ENCODE measurements at regions not wholly inside any gene's neighbourhood (a gene's known extent, or its start where the extent isn't known, plus 50 kb on each side); places are given as distances from the start of the nearest gene placed in this dataset.

DNA sequence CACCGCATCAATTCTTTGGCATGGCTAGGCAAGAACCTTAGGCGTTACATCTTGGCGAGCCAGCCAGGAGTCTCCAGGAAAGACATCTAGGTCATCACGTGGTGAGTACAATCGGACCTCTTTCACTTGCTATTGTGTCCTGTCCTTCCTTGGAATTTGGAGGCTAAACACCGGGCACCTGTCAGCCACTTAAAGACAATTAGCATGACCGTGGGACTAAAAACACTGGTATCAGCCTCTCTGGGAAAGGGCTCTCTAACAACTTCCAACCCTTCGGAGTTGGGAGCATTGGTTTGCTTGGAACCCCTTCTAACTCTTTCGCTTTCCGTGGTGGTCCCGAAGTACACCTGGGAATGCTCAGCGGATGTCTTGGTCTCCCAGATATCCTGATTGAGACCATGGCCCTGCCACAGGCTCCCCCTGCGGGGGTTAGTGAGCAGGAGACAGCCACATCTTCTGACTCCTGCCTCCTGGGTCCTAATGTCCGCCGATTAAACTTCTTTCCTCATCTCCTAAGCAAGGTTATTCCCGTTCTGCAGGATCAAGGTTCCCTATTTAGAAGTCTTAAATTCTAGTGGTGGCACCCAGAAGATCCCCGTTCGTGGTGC lies 971.7 kb downstream of the FSCB start:
- WGBS: 90% methylated on average over 18 of the region's 18 CpGs
- no peaks in the 10 kb centered on the region for H3K36me3 ChIP-seq (ENCODE audit: control insufficient read depth in 1 of 2, insufficient read depth in 2 of 2, low read depth in 1 of 2, low read length in 2 of 2)
- DNase-seq: no peak
- no peak overlapping the region for H4K91ac ChIP-seq (ENCODE audit: low read length)
- no peaks in the 10 kb centered on the region for H3K27me3 ChIP-seq (ENCODE audit: control insufficient read depth in 1 of 2, insufficient read depth in 1 of 2, low read length in 2 of 2)
- H2BK15ac ChIP-seq (ENCODE audit: low read depth, poor library complexity, severe bottlenecking): no peak overlapping the region
- no peak overlapping the region for H2BK120ac ChIP-seq (ENCODE audit: low read depth, low read length)
- H3K9ac ChIP-seq (ENCODE audit: low read length): no peak overlapping the region
- no peaks in the 10 kb centered on the region for H3K4me1 ChIP-seq (ENCODE audit: control insufficient read depth, insufficient read depth, low read depth, low read length)
- H2BK5ac ChIP-seq (ENCODE audit: low read depth, low read length, poor library complexity, severe bottlenecking): no peak overlapping the region
- H3K9me3 ChIP-seq (ENCODE audit: control insufficient read depth, low read length): no peaks in the 10 kb centered on the region
- H3K79me1 ChIP-seq (replicated peaks; ENCODE audit: low read length, poor library complexity, severe bottlenecking): no peaks in the 10 kb centered on the region
- H4K8ac ChIP-seq (ENCODE audit: low read length): no peak overlapping the region
- no peak overlapping the region for H2AFZ ChIP-seq (ENCODE audit: low read depth, low read length)
- H2BK12ac ChIP-seq (ENCODE audit: low read length in 2 of 2): no peak overlapping the region
- no peak overlapping the region for H3K27ac ChIP-seq (ENCODE audit: low read length, poor library complexity, severe bottlenecking)
- H3K23ac ChIP-seq (ENCODE audit: low read length in 2 of 2): no peak overlapping the region
- no peak overlapping the region for H2AK5ac ChIP-seq (ENCODE audit: low read length, severe bottlenecking)
- H3K4me2 ChIP-seq (ENCODE audit: low read length, poor library complexity, severe bottlenecking): no peak overlapping the region
- no peak overlapping the region for H3K18ac ChIP-seq (ENCODE audit: low read depth in 1 of 2, low read length in 2 of 2)
- H3K4me3 ChIP-seq (ENCODE audit: insufficient read depth in 1 of 2, low read depth in 1 of 2, low read length in 2 of 2): no peak overlapping the region
- H3K4ac ChIP-seq (ENCODE audit: low read depth in 1 of 2, low read length in 2 of 2): no peak overlapping the region
- no peak overlapping the region for H3K14ac ChIP-seq (ENCODE audit: low read length in 2 of 2)

GRCh38 chr14:43532825-43533416 lies 974.2 kb downstream of the FSCB start:
- no peak overlapping the region for H3K4me3 ChIP-seq (ENCODE audit: insufficient read depth in 1 of 2, low read depth in 1 of 2, low read length in 2 of 2)
- no peak for DNase-seq
- no peaks in the 10 kb centered on the region for H3K36me3 ChIP-seq (ENCODE audit: control insufficient read depth in 1 of 2, insufficient read depth in 2 of 2, low read depth in 1 of 2, low read length in 2 of 2)
- no peak overlapping the region for H4K91ac ChIP-seq (ENCODE audit: low read length)
- no peak overlapping the region for H2BK5ac ChIP-seq (ENCODE audit: low read depth, low read length, poor library complexity, severe bottlenecking)
- no peak overlapping the region for H2BK15ac ChIP-seq (ENCODE audit: low read depth, poor library complexity, severe bottlenecking)
- no peak overlapping the region for H3K18ac ChIP-seq (ENCODE audit: low read depth in 1 of 2, low read length in 2 of 2)
- no peak overlapping the region for H4K8ac ChIP-seq (ENCODE audit: low read length)
- no peak overlapping the region for H3K9ac ChIP-seq (ENCODE audit: low read length)
- H3K9me3 ChIP-seq (ENCODE audit: control insufficient read depth, low read length): no peaks in the 10 kb centered on the region
- H3K4ac ChIP-seq (ENCODE audit: low read depth in 1 of 2, low read length in 2 of 2): no peak overlapping the region
- H2AK5ac ChIP-seq (ENCODE audit: low read length, severe bottlenecking): no peak overlapping the region
- H2BK120ac ChIP-seq (ENCODE audit: low read depth, low read length): no peak overlapping the region
- H3K27me3 ChIP-seq (ENCODE audit: control insufficient read depth in 1 of 2, insufficient read depth in 1 of 2, low read length in 2 of 2): no peaks in the 10 kb centered on the region
- no peak overlapping the region for H2AFZ ChIP-seq (ENCODE audit: low read depth, low read length)
- no peak overlapping the region for H3K27ac ChIP-seq (ENCODE audit: low read length, poor library complexity, severe bottlenecking)
- 96% methylated on average over 39 of the region's 40 CpGs for WGBS
- H3K23ac ChIP-seq (ENCODE audit: low read length in 2 of 2): no peak overlapping the region
- no peaks in the 10 kb centered on the region for H3K79me1 ChIP-seq (replicated peaks; ENCODE audit: low read length, poor library complexity, severe bottlenecking)
- peak overlapping the region in 1 of 2 experiments; percentile 59 for H3K14ac ChIP-seq (ENCODE audit: low read length in 2 of 2)
- H3K4me2 ChIP-seq (ENCODE audit: low read length, poor library complexity, severe bottlenecking): no peak overlapping the region
- H2BK12ac ChIP-seq (ENCODE audit: low read length in 2 of 2): no peak overlapping the region
- no peaks in the 10 kb centered on the region for H3K4me1 ChIP-seq (ENCODE audit: control insufficient read depth, insufficient read depth, low read depth, low read length)

DNA sequence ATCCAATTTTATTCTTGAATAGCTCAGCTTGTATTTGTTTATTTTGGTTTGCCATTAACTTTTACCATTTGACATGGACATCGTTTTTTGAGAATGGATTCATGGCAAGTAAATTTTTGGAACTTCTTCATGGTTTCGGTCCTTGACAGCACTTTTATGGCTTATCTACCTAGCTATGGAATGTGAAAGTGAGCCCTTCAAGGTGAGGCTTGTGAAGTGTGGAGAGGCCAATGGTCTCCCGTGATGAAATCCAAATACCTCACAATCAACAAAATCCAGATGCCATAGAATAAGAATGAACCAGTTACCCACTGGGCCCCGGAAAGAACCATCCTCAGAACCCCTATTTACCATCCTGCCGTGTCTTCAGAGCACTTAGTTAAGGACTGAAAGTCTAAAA lies 978.8 kb downstream of the FSCB start:
- H2BK15ac ChIP-seq (ENCODE audit: low read depth, poor library complexity, severe bottlenecking): no peak overlapping the region
- no peak overlapping the region for H3K4me2 ChIP-seq (ENCODE audit: low read length, poor library complexity, severe bottlenecking)
- no peak overlapping the region for H3K4me3 ChIP-seq (ENCODE audit: insufficient read depth in 1 of 2, low read depth in 1 of 2, low read length in 2 of 2)
- no peak for DNase-seq
- H3K9ac ChIP-seq (ENCODE audit: low read length): no peak overlapping the region
- H3K23ac ChIP-seq (ENCODE audit: low read length in 2 of 2): no peak overlapping the region
- no peak overlapping the region for H4K8ac ChIP-seq (ENCODE audit: low read length)
- H3K27me3 ChIP-seq (ENCODE audit: control insufficient read depth in 1 of 2, insufficient read depth in 1 of 2, low read length in 2 of 2): no peaks in the 10 kb centered on the region
- no peak overlapping the region for H3K18ac ChIP-seq (ENCODE audit: low read depth in 1 of 2, low read length in 2 of 2)
- no peaks in the 10 kb centered on the region for H3K4me1 ChIP-seq (ENCODE audit: control insufficient read depth, insufficient read depth, low read depth, low read length)
- H4K91ac ChIP-seq (ENCODE audit: low read length): no peak overlapping the region
- no peak overlapping the region for H3K27ac ChIP-seq (ENCODE audit: low read length, poor library complexity, severe bottlenecking)
- no peaks in the 10 kb centered on the region for H3K9me3 ChIP-seq (ENCODE audit: control insufficient read depth, low read length)
- no peaks in the 10 kb centered on the region for H3K36me3 ChIP-seq (ENCODE audit: control insufficient read depth in 1 of 2, insufficient read depth in 2 of 2, low read depth in 1 of 2, low read length in 2 of 2)
- no peak overlapping the region for H2AK5ac ChIP-seq (ENCODE audit: low read length, severe bottlenecking)
- H2BK5ac ChIP-seq (ENCODE audit: low read depth, low read length, poor library complexity, severe bottlenecking): no peak overlapping the region
- WGBS: 85% methylated on average over 3 of the region's 5 CpGs
- H3K14ac ChIP-seq (ENCODE audit: low read length in 2 of 2): no peak overlapping the region
- no peak overlapping the region for H2AFZ ChIP-seq (ENCODE audit: low read depth, low read length)
- no peak overlapping the region for H3K4ac ChIP-seq (ENCODE audit: low read depth in 1 of 2, low read length in 2 of 2)
- H2BK12ac ChIP-seq (ENCODE audit: low read length in 2 of 2): no peak overlapping the region
- no peaks in the 10 kb centered on the region for H3K79me1 ChIP-seq (replicated peaks; ENCODE audit: low read length, poor library complexity, severe bottlenecking)
- H2BK120ac ChIP-seq (ENCODE audit: low read depth, low read length): no peak overlapping the region

- H2BK120ac ChIP-seq (ENCODE audit: low read depth, low read length): no peak overlapping the region
- H3K9me3 ChIP-seq (ENCODE audit: control insufficient read depth, low read length): no peaks in the 10 kb centered on the region
- no peak overlapping the region for H2AFZ ChIP-seq (ENCODE audit: low read depth, low read length)
- no peak for DNase-seq
- no peak overlapping the region for H3K14ac ChIP-seq (ENCODE audit: low read length in 2 of 2)
- H3K27me3 ChIP-seq (ENCODE audit: control insufficient read depth in 1 of 2, insufficient read depth in 1 of 2, low read length in 2 of 2): no peaks in the 10 kb centered on the region
- H2BK15ac ChIP-seq (ENCODE audit: low read depth, poor library complexity, severe bottlenecking): no peak overlapping the region
- no peaks in the 10 kb centered on the region for H3K4me1 ChIP-seq (ENCODE audit: control insufficient read depth, insufficient read depth, low read depth, low read length)
- no peak overlapping the region for H4K91ac ChIP-seq (ENCODE audit: low read length)
- no peak overlapping the region for H2AK5ac ChIP-seq (ENCODE audit: low read length, severe bottlenecking)
- no peak overlapping the region for H3K18ac ChIP-seq (ENCODE audit: low read depth in 1 of 2, low read length in 2 of 2)
- no peak overlapping the region for H4K8ac ChIP-seq (ENCODE audit: low read length)
- H3K4ac ChIP-seq (ENCODE audit: low read depth in 1 of 2, low read length in 2 of 2): no peak overlapping the region
- 70% methylated on average over 1 of the region's 1 CpG for WGBS
- H2BK12ac ChIP-seq (ENCODE audit: low read length in 2 of 2): no peak overlapping the region
- no peak overlapping the region for H2BK5ac ChIP-seq (ENCODE audit: low read depth, low read length, poor library complexity, severe bottlenecking)
- H3K79me1 ChIP-seq (replicated peaks; ENCODE audit: low read length, poor library complexity, severe bottlenecking): no peaks in the 10 kb centered on the region
- no peak overlapping the region for H3K4me3 ChIP-seq (ENCODE audit: insufficient read depth in 1 of 2, low read depth in 1 of 2, low read length in 2 of 2)
- H3K36me3 ChIP-seq (ENCODE audit: control insufficient read depth in 1 of 2, insufficient read depth in 2 of 2, low read depth in 1 of 2, low read length in 2 of 2): no peaks in the 10 kb centered on the region
- no peak overlapping the region for H3K23ac ChIP-seq (ENCODE audit: low read length in 2 of 2)
- H3K27ac ChIP-seq (ENCODE audit: low read length, poor library complexity, severe bottlenecking): no peak overlapping the region
- no peak overlapping the region for H3K4me2 ChIP-seq (ENCODE audit: low read length, poor library complexity, severe bottlenecking)
- no peak overlapping the region for H3K9ac ChIP-seq (ENCODE audit: low read length)
Observed at GRCh38 chr14:43525658-43526057, 981.4 kb downstream of the FSCB start.

Data from mesenchymal stem cell (in vitro differentiated cells and primary cell).